ENCODE measurements at regions not wholly inside any gene's neighbourhood (a gene's known extent, or its start where the extent isn't known, plus 50 kb on each side); places are given as distances from the start of the nearest gene placed in this dataset.

GRCh38 chr13:74732736-74733385 is 598.7 kb upstream of the KLF12 start:
- TF ChIP-seq CTCF (conservative IDR thresholded peaks at IDR 0.05 in 1 of 2, IDR thresholded peaks at IDR 0.05 in 1 of 2; ENCODE audit: low read depth in 1 of 2, low read length in 2 of 2) (no peak), EZH2 (IDR thresholded peaks at IDR 0.05; ENCODE audit: low read length, missing control alignments) (no peak)

All from fibroblast of lung (primary cell).